DMS79 (cell line): ENCODE measurements at regions not wholly inside any gene's neighbourhood (a gene's known extent, or its start where the extent isn't known, plus 50 kb on each side); places are given as distances from the start of the nearest gene placed in this dataset.

Source experiments
- DNase-seq: peaks from one replicate; lab custom pipeline; 2025; lab: John Stamatoyannopoulos, UW

GRCh38 chr1:167145965-167146364 is 52.1 kb downstream of the STYXL2 start:
- DNase-seq, result no peak

DNA sequence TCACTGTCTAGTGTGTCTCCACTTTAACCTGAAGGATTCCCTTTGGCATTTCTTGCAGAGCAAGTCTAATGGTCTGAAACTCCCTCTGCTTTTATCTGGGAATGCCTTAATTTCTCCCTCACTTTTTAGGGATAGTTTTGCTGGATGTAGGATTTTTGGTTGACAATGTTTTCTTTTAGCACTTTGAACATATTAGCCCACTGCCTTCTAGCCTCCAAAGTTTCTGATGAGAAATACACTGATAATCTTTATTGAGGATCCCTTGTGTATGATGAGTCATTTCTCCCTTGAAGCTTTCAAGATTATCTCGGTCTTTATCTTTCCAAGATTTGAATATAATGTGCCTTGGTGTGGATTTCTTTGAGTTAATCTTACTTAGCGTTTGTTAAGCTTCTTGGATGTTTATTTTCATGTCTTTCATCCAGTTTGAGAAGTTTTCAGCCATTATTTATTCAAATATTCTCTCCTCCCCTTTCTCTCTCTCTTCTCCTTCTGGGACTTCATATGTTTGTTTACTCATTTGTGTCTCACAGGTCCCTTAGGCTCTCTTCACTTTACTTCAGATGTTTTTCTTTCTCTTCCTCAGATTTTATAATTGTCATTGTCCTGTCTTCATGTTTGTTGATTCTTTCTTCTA is 53.1 kb downstream of the STYXL2 start:
- DNase-seq, result no peak

- DNase-seq, result no peak
These were observed 54.5 kb downstream of the STYXL2 start for GRCh38 chr1:167148421-167148820.

- DNase-seq, result no peak
These were observed 56.1 kb downstream of the STYXL2 start for GRCh38 chr1:167149793-167150491.

GRCh38 chr1:167150492-167150833 is 56.6 kb downstream of the STYXL2 start:
- DNase-seq, result no peak

- no peak for DNase-seq
These were observed 58.5 kb downstream of the STYXL2 start for GRCh38 chr1:167152192-167152876.

DNA sequence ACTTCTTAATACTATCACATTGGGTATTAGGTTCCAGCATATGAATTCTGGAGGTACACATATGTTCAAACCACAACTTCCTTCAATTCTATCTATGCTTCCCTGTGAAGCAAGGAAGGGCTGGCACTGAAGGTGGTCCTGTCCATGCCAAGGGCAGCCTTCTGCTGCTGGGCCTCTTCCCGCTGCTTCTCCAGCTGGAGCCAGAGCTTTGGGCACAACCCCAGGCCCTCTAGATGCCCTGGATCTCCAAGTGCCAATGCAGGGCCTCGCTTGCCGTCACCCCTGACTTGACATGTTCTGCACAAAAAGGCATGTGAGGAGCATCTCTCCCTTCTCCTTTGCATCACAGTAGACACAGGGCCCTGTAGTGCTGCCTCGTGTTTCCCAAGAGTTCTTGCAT is 62.6 kb downstream of the STYXL2 start:
- DNase-seq, result no peak

DNA sequence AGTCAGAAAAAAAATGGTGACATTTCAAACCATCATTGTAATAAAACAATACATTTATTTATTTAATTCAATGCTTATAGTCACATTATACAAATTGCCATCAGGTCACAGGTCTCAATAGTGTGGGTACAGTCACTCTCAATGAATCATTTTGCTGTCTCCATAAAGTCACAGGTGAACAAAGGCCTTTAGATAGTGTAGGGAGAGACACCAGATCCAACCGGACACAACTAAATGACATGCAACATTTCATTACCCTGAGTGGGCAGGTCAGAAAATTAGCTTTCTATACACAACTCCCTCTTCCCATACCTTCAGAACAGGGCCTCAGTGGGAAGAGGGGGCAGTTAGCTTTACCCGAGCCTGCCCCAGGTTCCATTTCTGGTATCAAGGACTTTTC is 63.2 kb downstream of the STYXL2 start:
- no peak for DNase-seq

- DNase-seq, result no peak
These were observed 62.4 kb upstream of the POU2F1 start for GRCh38 chr1:167158111-167158812.

DNA sequence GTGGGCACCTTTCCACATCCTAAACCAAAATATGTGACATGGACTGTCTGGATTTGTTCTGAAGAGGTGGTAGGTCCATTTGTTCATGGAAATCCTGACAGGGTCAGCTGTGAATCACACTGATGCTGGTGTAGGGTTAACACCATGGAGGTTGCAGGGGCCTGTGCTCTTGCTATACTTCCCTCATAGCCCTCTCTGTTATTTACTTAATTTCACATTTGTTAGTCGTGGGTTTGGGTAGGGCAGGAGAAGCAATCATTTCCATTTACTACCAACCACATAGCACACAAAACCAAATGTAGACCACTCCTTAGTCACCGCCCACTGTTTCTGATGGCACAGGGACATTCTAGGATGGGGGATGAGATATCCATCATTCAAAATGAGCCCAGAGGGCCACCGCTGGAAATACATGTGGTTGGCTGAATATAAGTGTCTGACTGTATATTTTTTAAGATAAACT is 61.8 kb upstream of the POU2F1 start:
- no peak for DNase-seq

- no peak for DNase-seq
These were observed 60.9 kb upstream of the POU2F1 start for GRCh38 chr1:167159782-167160181.

- no peak for DNase-seq
These were observed 59.4 kb upstream of the POU2F1 start for GRCh38 chr1:167161242-167161641.

- DNase-seq, result no peak
These were observed 58.9 kb upstream of the POU2F1 start for GRCh38 chr1:167161762-167162161.

DNA sequence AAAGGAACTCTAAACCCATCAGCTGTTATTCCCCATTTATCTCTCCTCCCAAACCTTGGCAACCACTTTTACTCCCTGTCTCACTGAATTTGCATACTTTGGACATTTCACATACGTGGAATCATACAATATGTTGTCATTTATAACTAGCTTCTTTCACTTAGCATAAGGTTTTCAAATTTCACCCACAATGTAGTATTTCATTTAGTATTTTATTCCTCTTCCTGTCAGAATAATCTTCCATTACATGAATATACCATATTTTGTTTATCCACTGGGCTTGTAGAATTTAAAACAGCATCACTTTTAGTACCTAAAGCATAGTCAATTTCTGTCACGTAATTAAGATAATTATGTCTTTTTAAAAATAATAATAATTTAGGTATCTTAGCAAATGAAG is 55.5 kb upstream of the POU2F1 start:
- DNase-seq, result no peak

DNA sequence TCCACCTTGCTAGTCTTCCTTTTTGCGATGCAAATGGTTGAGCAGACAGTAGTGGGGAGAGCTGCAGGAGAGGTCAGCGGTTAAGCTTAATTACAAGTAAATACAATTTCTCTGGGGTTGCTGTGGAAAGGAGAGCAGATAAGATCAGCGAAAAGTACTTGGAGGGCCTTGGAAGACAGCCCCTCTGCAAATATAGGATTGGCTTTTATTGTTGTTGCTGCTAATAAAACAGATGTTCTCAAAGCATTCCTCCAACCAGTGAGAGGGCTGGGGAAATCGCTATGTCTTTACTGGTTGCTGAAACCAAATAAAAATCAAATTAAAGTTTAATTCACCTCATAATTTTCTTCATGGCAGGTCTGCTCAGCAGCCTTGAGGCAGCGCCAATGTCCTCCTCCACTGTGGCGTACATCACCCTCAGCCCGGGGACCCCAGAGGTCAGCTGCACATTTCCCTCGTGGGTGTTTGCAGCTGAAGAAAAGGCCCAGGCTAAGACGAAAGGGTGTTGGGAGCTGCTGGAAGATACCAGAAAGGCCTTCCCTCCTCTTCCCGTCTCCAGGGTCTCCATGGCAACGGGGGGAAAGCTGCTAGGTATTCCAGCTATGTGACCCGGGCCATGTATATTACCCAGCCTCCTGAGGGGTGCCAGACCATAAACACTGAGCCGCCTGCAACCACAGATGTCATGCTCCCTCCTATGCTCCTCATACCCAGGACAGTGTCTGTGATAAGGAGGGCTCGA is 54.6 kb upstream of the POU2F1 start:
- peak; percentile 81 for DNase-seq

DNA sequence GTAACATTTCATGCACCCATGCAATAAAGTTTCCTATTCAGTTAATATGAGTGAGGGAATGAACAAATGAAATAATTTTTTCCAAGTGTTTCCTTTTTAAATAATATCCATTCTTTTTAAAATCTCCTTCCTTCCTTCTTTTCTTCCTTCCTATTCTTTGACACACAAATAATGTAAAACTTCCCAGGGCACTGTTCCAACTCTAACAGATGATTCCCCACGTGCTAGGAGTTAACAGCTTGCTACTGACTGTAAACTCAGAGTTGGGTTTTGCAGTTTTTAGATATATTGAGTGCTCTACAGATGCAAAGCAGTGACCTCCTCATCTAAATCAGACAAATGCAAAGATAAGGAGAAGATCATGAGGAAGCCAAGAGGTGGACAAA is 54.0 kb upstream of the POU2F1 start:
- no peak for DNase-seq

DNA sequence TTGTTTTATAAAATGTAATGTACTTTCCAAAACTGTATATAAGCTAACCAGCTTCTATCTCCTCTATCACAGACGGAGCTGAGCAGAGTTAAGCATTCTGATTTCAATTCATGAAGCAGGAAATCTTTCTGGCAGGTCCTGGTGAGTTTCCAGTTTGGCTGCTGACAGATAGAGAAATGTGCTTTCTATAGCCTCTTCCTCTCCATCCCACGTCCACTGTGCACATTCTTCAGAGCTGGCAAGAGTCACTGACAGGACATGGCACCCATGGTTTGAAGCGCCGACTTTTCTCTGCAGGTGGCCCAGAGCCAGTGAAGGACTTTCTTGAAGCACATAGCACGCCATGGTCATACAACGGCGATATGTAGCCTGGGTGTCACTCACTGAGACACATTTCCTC is 52.3 kb upstream of the POU2F1 start:
- DNase-seq, result no peak

DNA sequence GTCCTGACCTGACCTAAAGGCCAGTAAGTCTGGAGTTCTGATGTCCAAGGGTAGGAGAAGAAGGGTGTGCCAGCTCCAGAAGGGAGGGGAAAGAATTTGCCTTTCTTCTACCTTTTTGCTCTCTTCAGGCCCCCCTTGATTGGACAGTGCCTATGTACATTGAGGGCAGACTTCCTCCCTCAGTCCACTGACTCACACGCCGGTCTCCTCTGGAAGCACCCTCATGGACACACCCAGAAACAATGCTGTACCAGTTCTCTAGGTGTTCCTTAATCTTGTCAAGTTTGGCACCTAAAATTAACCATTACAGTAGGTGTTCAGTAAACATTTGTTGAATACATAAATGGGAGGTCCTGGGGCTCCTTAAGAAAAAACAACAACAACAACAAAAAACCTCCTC is 51.0 kb upstream of the POU2F1 start:
- DNase-seq, result no peak
